ENCODE measurements at regions not wholly inside any gene's neighbourhood (a gene's known extent, or its start where the extent isn't known, plus 50 kb on each side); places are given as distances from the start of the nearest gene placed in this dataset.
"Not testable (repeated sequence)": the region's sequence is repeated elsewhere in the genome, so short reads cannot be mapped to it uniquely, and the experiment has no call there.

DNA sequence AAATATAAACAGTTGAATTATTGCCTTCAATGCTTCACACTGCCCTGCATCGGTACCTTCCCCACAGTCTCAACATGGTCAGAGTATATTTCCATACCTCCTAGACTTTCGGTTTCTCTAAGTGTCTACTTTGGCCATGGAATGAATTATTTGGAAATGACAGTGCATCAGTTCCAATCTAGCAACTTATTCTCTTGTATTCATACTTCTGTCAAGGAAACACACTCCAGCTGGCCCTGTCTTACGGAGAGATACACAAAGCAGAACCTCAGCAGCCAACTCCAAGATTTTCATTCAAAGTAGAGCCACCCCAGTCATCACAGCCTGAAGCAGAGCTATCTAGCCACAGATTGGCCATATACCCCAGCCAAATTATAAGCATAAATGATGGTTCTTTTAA lies 518.4 kb upstream of the UBE2E2 start:
- Histone ChIP-seq H3K4me1 (ENCODE audit: control insufficient read depth in 5 of 5, insufficient read depth in 5 of 5, low read length in 5 of 5) (no peaks in the 10 kb centered on the region), H3K9me3 (ENCODE audit: control insufficient read depth in 5 of 5, low read length in 5 of 5) (no peaks in the 10 kb centered on the region), H3K27ac (ENCODE audit: low read depth, low read length) (no peak overlapping the region), H3K4me3 (ENCODE audit: low read depth in 1 of 5, low read length in 5 of 5) (no peak overlapping the region), H3K36me3 (ENCODE audit: control insufficient read depth in 5 of 5, insufficient read depth in 5 of 5, low read length in 5 of 5) (no peaks in the 10 kb centered on the region), H3K27me3 (ENCODE audit: control insufficient read depth in 5 of 5, insufficient read depth in 4 of 5, low read length in 5 of 5) (no peaks in the 10 kb centered on the region), H3K9ac (ENCODE audit: low read length in 5 of 5) (no peak overlapping the region)

DNA sequence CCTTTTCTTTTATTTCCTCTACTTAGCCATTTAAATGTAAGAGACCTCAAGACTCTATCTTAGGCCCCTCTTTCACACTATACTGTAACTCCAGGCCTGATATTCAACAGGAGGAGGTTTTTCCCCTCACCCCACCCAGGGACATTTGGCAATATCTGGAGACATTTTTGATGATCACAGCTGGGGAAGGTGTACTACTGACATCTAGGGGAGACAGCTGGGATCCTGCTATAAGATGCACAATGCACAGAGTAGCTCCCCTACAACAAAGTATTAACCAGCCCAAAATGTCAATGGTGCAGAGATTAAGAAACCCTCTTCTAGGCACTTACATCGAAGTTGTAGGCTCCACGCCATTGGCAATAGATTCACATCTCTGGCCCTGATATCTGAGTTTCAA lies 517.5 kb upstream of the UBE2E2 start:
- Histone ChIP-seq H3K27ac (ENCODE audit: low read depth, low read length) (no peak overlapping the region), H3K4me1 (ENCODE audit: control insufficient read depth in 5 of 5, insufficient read depth in 5 of 5, low read length in 5 of 5) (no peaks in the 10 kb centered on the region), H3K36me3 (ENCODE audit: control insufficient read depth in 5 of 5, insufficient read depth in 5 of 5, low read length in 5 of 5) (no peaks in the 10 kb centered on the region), H3K9me3 (ENCODE audit: control insufficient read depth in 5 of 5, low read length in 5 of 5) (no peaks in the 10 kb centered on the region), H3K9ac (ENCODE audit: low read length in 5 of 5) (no peak overlapping the region), H3K4me3 (ENCODE audit: low read depth in 1 of 5, low read length in 5 of 5) (no peak overlapping the region), H3K27me3 (ENCODE audit: control insufficient read depth in 5 of 5, insufficient read depth in 4 of 5, low read length in 5 of 5) (no peaks in the 10 kb centered on the region)

DNA sequence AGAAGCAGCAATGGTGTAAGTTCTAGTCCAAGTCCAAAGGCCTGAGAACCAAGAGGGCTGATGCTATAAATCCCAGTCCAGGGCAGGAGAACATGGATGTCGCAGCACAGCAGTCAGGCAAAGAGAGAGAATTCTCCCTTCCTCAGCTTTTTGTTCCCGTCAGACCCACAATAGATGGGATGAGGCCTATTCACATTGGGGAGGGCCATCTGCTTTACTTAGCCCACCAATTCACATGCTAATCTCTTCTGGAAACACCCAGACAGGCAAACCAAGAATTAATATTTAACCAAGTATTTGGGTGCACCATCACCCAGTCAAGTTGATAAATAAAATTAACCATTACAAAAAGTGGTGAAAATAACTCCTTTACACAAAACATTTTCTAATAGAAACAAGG lies 511.7 kb upstream of the UBE2E2 start:
- no peaks in the 10 kb centered on the region for H3K36me3 ChIP-seq (ENCODE audit: control insufficient read depth in 5 of 5, insufficient read depth in 5 of 5, low read length in 5 of 5)

DNA sequence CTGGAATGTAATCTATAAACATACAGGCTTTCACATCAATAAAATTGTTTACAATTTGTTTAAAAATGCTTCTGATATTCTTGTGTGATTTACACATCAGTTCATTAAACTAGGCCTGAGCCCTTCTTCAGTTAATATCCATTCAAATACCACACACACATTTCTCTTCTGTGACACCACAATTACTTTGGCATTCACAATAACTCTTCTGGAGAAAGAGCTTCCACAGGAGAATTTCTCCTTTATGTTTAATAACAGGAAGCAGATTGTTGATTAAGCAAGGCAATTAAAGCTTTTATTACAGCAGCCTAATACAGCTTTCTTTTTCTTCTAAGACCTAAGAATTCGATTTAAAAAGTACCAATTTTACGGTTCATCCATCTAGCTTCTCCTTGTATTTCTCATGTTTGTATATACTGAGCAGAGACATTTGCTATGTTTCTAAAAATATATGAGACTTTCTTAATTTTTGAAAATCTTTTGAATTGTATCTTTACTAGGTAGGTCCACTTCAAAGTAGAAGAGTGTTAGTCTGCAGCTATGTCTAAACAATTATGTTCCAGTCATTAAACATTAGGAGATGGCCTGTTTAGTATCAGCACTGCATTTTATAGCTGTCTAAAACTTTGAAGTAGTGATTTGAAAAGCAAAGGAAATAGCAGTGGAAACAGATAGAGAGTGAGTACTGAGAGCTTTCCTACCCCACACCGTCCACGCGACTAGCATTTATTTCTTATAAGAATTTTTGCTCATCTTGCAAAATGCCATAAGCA lies 511.1 kb upstream of the UBE2E2 start:
- H3K27ac ChIP-seq (ENCODE audit: low read depth, low read length): no peak overlapping the region
- no peak overlapping the region for H3K9ac ChIP-seq (ENCODE audit: low read length in 5 of 5)
- no peak overlapping the region for H3K4me3 ChIP-seq (ENCODE audit: low read depth in 1 of 5, low read length in 5 of 5)
- H3K36me3 ChIP-seq (ENCODE audit: control insufficient read depth in 5 of 5, insufficient read depth in 5 of 5, low read length in 5 of 5): no peaks in the 10 kb centered on the region
- no peaks in the 10 kb centered on the region for H3K27me3 ChIP-seq (ENCODE audit: control insufficient read depth in 5 of 5, insufficient read depth in 4 of 5, low read length in 5 of 5)
- H3K4me1 ChIP-seq (ENCODE audit: control insufficient read depth in 5 of 5, insufficient read depth in 5 of 5, low read length in 5 of 5): no peaks in the 10 kb centered on the region
- H3K9me3 ChIP-seq (ENCODE audit: control insufficient read depth in 5 of 5, low read length in 5 of 5): no peaks in the 10 kb centered on the region

More for the DNA sequence above, 511.7 kb upstream of the UBE2E2 start:
- Histone ChIP-seq H3K4me3 (ENCODE audit: low read depth in 1 of 5, low read length in 5 of 5) (no peak overlapping the region), H3K9ac (ENCODE audit: low read length in 5 of 5) (no peak overlapping the region), H3K4me1 (ENCODE audit: control insufficient read depth in 5 of 5, insufficient read depth in 5 of 5, low read length in 5 of 5) (no peaks in the 10 kb centered on the region), H3K27ac (ENCODE audit: low read depth, low read length) (no peak overlapping the region), H3K27me3 (ENCODE audit: control insufficient read depth in 5 of 5, insufficient read depth in 4 of 5, low read length in 5 of 5) (no peaks in the 10 kb centered on the region), H3K9me3 (ENCODE audit: control insufficient read depth in 5 of 5, low read length in 5 of 5) (no peaks in the 10 kb centered on the region)

DNA sequence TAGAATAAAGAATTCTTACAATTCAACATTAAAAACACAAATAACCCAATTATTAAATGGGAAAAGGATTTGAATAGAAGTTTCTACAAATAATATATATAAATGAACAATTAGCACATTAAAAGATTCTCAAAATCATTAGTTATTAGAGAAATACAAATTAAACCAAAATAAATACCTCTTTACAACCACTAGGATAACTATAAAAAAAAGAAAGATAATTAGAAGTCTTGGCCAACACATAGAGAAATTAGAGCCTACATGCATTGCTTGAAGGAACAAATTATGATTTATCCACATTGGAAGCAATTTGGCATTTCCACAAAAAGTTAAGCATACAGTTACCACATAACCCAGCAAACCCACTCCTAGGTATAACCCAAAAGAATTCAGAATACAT lies 502.3 kb upstream of the UBE2E2 start:
- Histone ChIP-seq H3K9ac (ENCODE audit: low read length in 5 of 5) (no peak overlapping the region), H3K27ac (ENCODE audit: low read depth, low read length) (no peak overlapping the region), H3K4me1 (ENCODE audit: control insufficient read depth in 5 of 5, insufficient read depth in 5 of 5, low read length in 5 of 5) (no peaks in the 10 kb centered on the region), H3K27me3 (ENCODE audit: control insufficient read depth in 5 of 5, insufficient read depth in 4 of 5, low read length in 5 of 5) (no peaks in the 10 kb centered on the region), H3K9me3 (ENCODE audit: control insufficient read depth in 5 of 5, low read length in 5 of 5) (no peaks in the 10 kb centered on the region), H3K4me3 (ENCODE audit: low read depth in 1 of 5, low read length in 5 of 5) (no peak overlapping the region), H3K36me3 (ENCODE audit: control insufficient read depth in 5 of 5, insufficient read depth in 5 of 5, low read length in 5 of 5) (no peaks in the 10 kb centered on the region)

DNA sequence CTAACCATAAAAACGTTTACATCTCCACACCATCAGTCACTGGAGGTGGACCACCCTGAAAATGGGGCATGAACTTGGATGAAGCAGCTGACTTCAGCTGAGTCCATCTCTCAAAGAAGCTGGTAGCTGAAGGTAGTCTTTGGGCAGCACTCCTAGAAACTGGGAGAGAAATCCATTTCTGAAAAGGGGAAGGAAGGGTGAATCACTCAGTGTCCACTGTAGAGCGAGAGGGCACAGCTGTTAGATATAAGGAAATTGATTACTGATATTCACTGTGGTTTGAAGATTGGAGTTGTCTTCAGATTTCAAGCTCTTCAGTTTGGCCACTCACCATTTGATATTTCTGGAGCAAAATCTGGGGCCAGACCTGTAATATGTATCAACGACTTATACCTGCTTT lies 499.0 kb upstream of the UBE2E2 start:
- Histone ChIP-seq H3K27me3 (ENCODE audit: control insufficient read depth in 5 of 5, insufficient read depth in 4 of 5, low read length in 5 of 5) (no peaks in the 10 kb centered on the region), H3K9me3 (ENCODE audit: control insufficient read depth in 5 of 5, low read length in 5 of 5) (peaks cover 0 to 12% (median 7%) of the 10 kb centered on the region in 5 donors), H3K4me3 (ENCODE audit: low read depth in 1 of 5, low read length in 5 of 5) (no peak overlapping the region)

DNA sequence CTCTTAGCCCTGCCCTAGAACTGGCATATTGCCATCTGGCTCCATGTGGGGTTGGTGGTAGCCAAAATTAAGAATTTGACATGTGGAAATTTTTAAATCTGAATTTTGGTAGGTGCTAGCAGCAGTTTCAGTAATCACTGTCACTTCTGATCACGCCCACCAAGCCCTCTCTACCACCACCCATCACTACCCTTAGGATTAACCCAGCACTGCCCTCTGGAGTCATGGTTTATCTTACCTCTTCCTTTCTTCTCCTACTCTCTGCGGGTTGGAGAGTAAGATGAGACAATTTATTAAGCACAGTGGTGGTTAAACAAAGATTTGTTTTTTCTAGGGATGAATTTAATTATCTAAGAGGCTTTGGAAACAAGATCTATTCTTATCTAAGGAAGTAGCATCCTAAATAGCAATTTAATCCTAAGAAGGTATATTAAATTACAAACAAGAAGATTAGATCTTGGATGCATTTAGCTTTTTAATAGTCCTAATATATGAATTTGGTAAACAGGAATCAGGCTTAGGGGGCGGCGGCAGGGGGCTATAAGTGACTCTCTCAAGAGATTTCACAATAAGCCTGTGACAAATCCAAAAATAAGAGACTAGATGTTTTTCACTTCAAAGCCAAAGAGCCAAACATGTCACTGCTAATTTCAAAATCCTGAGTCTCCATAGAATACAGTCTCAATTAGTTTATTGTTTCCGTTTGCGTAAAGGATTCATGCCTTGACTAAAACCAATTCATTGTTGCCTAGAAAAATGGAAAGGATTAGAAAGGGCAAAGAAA lies 498.4 kb upstream of the UBE2E2 start:
- Histone ChIP-seq H3K9me3 (ENCODE audit: control insufficient read depth in 5 of 5, low read length in 5 of 5) (peaks cover 0 to 12% (median 7%) of the 10 kb centered on the region in 5 donors), H3K4me3 (ENCODE audit: low read depth in 1 of 5, low read length in 5 of 5) (no peak overlapping the region), H3K27me3 (ENCODE audit: control insufficient read depth in 5 of 5, insufficient read depth in 4 of 5, low read length in 5 of 5) (no peaks in the 10 kb centered on the region), H3K9ac (ENCODE audit: low read length in 5 of 5) (no peak overlapping the region), H3K4me1 (ENCODE audit: control insufficient read depth in 5 of 5, insufficient read depth in 5 of 5, low read length in 5 of 5) (no peaks in the 10 kb centered on the region), H3K27ac (ENCODE audit: low read depth, low read length) (no peak overlapping the region), H3K36me3 (ENCODE audit: control insufficient read depth in 5 of 5, insufficient read depth in 5 of 5, low read length in 5 of 5) (no peaks in the 10 kb centered on the region)

More for the DNA sequence above, 499.0 kb upstream of the UBE2E2 start:
- Histone ChIP-seq H3K9ac (ENCODE audit: low read length in 5 of 5) (no peak overlapping the region), H3K4me1 (ENCODE audit: control insufficient read depth in 5 of 5, insufficient read depth in 5 of 5, low read length in 5 of 5) (no peaks in the 10 kb centered on the region), H3K36me3 (ENCODE audit: control insufficient read depth in 5 of 5, insufficient read depth in 5 of 5, low read length in 5 of 5) (no peaks in the 10 kb centered on the region), H3K27ac (ENCODE audit: low read depth, low read length) (no peak overlapping the region)

DNA sequence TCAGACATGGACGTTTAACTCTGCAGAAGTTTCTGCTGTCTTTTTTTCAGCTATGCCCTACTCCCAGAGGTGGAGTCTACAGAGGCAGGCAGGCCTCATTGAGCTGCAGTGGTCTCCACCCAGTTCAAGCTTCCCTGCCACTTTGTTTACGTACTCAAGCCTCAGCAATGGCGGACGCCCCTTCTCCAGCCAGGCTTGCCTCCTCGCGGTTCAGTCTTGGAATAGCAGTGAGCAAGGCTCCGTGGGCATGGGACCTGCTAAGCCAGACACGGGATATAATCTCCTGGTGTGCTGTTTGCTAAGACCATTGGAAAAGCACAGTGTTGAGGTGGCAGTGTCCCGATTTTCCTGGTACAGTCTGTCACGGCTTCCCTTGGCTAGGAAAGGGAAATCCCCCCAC lies 496.2 kb upstream of the UBE2E2 start:
- not testable (repeated sequence) for H3K9ac ChIP-seq (ENCODE audit: low read length in 5 of 5); H3K27me3 ChIP-seq (ENCODE audit: control insufficient read depth in 5 of 5, insufficient read depth in 4 of 5, low read length in 5 of 5); H3K27ac ChIP-seq (ENCODE audit: low read depth, low read length); H3K36me3 ChIP-seq (ENCODE audit: control insufficient read depth in 5 of 5, insufficient read depth in 5 of 5, low read length in 5 of 5); H3K4me1 ChIP-seq (ENCODE audit: control insufficient read depth in 5 of 5, insufficient read depth in 5 of 5, low read length in 5 of 5); H3K4me3 ChIP-seq (ENCODE audit: low read depth in 1 of 5, low read length in 5 of 5)
- peaks cover 0 to 12% (median 7%) of the 10 kb centered on the region in 5 donors for H3K9me3 ChIP-seq (ENCODE audit: control insufficient read depth in 5 of 5, low read length in 5 of 5)

DNA sequence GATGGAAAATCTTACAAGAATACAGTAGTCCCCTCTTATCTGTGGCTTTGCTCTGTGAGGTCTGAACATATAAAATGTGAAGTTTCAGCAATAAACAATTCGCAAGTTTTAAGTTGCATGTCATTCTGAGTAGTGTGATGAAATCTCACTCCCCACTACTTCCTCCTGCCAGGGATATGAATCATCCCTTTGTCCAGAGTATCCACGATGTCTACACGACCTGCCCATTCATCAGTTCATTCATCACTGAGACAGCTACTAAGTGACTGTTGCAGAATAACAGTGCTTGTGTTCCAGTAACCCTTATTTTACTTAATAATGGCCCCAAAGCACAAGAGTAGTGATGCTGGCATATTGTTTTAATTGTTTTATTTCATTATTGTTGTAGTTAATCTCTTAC lies 489.2 kb upstream of the UBE2E2 start:
- Histone ChIP-seq H3K4me3 (ENCODE audit: low read depth in 1 of 5, low read length in 5 of 5) (no peak overlapping the region), H3K4me1 (ENCODE audit: control insufficient read depth in 5 of 5, insufficient read depth in 5 of 5, low read length in 5 of 5) (no peaks in the 10 kb centered on the region), H3K9ac (ENCODE audit: low read length in 5 of 5) (no peak overlapping the region), H3K27ac (ENCODE audit: low read depth, low read length) (no peak overlapping the region), H3K36me3 (ENCODE audit: control insufficient read depth in 5 of 5, insufficient read depth in 5 of 5, low read length in 5 of 5) (no peaks in the 10 kb centered on the region), H3K27me3 (ENCODE audit: control insufficient read depth in 5 of 5, insufficient read depth in 4 of 5, low read length in 5 of 5) (no peaks in the 10 kb centered on the region), H3K9me3 (ENCODE audit: control insufficient read depth in 5 of 5, low read length in 5 of 5) (peaks cover 0 to 2% (median 0%) of the 10 kb centered on the region in 5 donors)

DNA sequence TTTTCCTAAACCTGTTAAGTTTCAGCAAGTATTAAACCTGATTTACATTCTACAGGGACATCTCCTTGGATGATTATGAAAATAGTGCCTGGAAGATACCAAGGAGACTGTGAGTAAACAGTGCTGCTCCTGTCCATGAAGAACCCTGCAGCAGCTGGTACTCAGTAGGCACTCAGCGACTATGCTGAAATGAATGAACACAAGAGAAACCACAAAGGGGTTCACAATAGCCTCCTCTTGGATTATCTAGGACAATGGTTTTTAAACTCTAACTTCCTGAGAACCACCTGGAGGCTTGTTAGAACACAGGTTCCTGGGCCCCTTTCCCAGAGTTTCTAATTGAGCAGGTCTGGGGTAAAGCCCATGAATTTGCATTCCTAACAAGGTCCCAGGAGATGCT lies 488.4 kb upstream of the UBE2E2 start:
- Histone ChIP-seq H3K4me3 (ENCODE audit: low read depth in 1 of 5, low read length in 5 of 5) (no peak overlapping the region), H3K36me3 (ENCODE audit: control insufficient read depth in 5 of 5, insufficient read depth in 5 of 5, low read length in 5 of 5) (no peaks in the 10 kb centered on the region), H3K9ac (ENCODE audit: low read length in 5 of 5) (no peak overlapping the region), H3K9me3 (ENCODE audit: control insufficient read depth in 5 of 5, low read length in 5 of 5) (peaks cover 0 to 2% (median 0%) of the 10 kb centered on the region in 5 donors), H3K27me3 (ENCODE audit: control insufficient read depth in 5 of 5, insufficient read depth in 4 of 5, low read length in 5 of 5) (no peaks in the 10 kb centered on the region), H3K27ac (ENCODE audit: low read depth, low read length) (no peak overlapping the region), H3K4me1 (ENCODE audit: control insufficient read depth in 5 of 5, insufficient read depth in 5 of 5, low read length in 5 of 5) (no peaks in the 10 kb centered on the region)
